ENCODE measurements at regions not wholly inside any gene's neighbourhood (a gene's known extent, or its start where the extent isn't known, plus 50 kb on each side); places are given as distances from the start of the nearest gene placed in this dataset.

DNA sequence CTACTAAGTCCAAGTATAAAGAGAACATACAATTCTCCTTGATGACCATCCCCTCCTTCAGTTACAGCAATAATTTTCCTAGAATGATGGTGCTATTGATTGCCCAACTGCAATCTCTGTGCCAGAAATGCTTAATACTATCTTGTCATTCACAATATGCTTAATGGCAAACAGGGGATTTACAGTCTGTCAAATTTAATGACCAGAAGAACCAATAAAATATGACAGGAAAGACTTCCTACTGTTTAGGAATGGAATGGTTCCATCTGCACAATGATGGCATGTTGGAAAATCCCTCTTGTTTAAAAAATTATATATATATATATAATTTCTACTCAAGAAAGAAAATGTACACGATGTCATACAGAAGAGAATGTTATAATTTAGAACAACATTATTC lies 623.2 kb downstream of the CCER1 start:
- TF ChIP-seq CTCF (IDR thresholded peaks at IDR 0.05; ENCODE audit: low read depth, low read length, poor library complexity, severe bottlenecking): no peak
- TF ChIP-seq EZH2phosphoT487 (IDR thresholded peaks at IDR 0.05; ENCODE audit: borderline replicate concordance, low read length): no peak
